ENCODE measurements at regions not wholly inside any gene's neighbourhood (a gene's known extent, or its start where the extent isn't known, plus 50 kb on each side); places are given as distances from the start of the nearest gene placed in this dataset.
"Not testable (repeated sequence)": the region's sequence is repeated elsewhere in the genome, so short reads cannot be mapped to it uniquely, and the experiment has no call there.

GRCh38 chrY:19042984-19043442 is 269.5 kb upstream of the HSFY2 start:
- no peak for DNase-seq

DNA sequence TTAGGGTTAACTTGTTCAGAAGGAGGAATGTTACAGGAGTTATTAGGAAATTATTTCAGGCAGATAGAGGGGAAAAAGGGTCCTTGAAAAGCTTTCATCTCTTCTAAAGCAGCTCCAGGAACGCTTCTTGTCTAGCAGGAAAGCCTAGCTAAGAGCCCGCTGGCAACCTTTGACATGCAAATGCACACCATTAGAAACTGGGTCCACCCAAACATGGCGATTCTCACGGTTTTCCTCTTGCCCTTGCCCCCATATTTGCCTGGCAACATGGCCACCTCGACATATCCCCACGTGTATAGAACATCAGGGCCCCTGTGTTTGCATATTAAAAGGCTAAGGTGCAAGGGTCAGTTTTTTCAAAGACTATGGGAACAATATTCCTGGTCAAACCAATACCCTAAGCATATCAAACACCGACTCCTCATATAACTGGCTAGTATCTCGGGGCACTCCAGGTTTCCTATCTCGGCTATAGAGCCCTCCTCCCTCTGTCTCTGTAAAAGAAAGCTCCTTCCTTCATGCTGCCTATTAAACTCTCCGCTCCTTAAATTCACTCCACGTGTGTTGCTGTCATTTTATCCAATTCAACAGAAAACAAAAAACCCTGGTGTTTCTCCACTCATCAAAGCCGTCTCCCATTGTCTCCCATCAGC is 268.9 kb upstream of the HSFY2 start:
- no peak for DNase-seq

DNA sequence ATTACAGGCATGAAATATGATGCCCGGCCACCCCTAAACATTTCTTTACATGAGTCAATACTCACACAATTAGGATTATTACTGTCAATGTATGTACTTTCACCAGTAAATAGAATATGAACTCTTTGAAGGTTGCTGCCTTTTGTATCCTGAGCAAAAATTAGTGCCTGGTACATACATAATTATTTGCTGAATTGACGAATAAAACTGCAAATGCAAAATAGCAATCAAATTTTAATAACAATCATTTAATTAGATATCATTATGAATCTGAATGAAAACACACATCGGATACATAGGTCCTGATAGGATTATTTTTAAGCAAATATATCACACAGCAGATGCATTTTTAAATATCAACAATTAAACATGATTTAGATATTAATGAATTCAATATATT is 253.1 kb upstream of the HSFY2 start:
- no peak for DNase-seq

- DNase-seq = no peak
Measured at GRCh38 chrY:19023934-19024333, 250.4 kb upstream of the HSFY2 start.

DNA sequence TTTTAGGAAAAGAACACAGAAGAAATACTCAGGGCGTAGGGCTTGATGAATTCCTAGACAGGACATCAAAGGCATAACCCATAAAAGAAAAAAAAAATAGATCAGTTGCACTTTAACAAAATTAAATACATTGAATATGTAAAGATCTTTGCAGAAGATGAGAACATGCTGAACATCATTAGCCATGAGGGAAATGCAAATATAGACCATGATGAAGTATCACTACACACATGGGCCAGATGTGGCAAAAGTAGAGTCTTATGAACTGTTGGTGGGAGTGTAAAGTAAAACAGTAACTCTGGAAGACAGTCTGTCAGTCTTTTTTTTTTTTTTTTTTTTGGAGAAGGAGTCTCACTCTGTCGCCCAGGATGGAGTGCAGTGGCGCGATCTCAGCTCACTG is 246.7 kb upstream of the HSFY2 start:
- no peak for DNase-seq

GRCh38 chrY:19016990-19017389 is 243.5 kb upstream of the HSFY2 start:
- DNase-seq = no peak

GRCh38 chrY:19015854-19016253 is 242.3 kb upstream of the HSFY2 start:
- no peak for DNase-seq

GRCh38 chrY:19015213-19015612 is 241.7 kb upstream of the HSFY2 start:
- DNase-seq = no peak

GRCh38 chrY:19012985-19013384 is 239.4 kb upstream of the HSFY2 start:
- DNase-seq = no peak

GRCh38 chrY:19011605-19012090 is 238.1 kb upstream of the HSFY2 start:
- DNase-seq = no peak

- DNase-seq = no peak
Measured at GRCh38 chrY:19006234-19006633, 232.7 kb upstream of the HSFY2 start.

- DNase-seq = no peak
Measured at GRCh38 chrY:19005579-19005978, 232.0 kb upstream of the HSFY2 start.

DNA sequence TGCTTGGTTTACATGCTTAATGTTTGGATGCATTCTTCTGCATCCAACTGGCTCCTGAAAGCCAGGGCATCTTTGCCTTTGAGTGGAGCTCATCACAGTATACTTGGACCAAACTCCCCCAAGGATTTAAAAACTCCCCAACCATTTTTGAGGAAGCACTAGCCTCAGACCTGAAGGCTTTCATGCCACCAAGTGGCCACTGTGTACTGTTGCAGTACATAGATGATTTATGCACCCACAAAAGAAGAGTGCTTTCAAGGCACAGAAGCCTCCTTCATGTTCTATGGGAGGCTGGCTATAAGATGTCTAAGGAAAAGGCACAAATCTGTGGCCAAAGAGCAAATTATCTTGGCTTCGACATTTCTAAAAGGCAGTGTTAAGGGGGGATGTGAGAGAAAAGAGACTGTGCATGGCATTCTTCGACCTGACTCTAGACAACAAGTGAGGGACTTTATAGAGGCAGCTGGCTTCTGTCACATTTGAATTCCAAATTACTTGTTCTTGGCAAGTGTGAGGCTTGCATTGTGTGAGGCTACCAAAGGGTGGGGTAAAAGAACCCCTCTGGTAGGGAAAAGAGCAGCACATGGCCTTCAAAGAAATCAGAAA is 224.2 kb upstream of the HSFY2 start:
- DNase-seq = peak; percentile 1

GRCh38 chrY:18993480-18993879 is 219.9 kb upstream of the HSFY2 start:
- no peak for DNase-seq

- DNase-seq = not testable (repeated sequence)
Measured at GRCh38 chrY:18992684-18993083, 219.1 kb upstream of the HSFY2 start.

- peak; percentile 18 for DNase-seq
Measured at GRCh38 chrY:18989356-18989755, 215.8 kb upstream of the HSFY2 start.

- DNase-seq = no peak
Measured at GRCh38 chrY:18966001-18966400, 192.5 kb upstream of the HSFY2 start.

- peak; percentile 68 for DNase-seq
Measured at GRCh38 chrY:18958846-18959245, 185.3 kb upstream of the HSFY2 start.

GRCh38 chrY:18951657-18952435 is 178.3 kb upstream of the HSFY2 start:
- no peak for DNase-seq

DNA sequence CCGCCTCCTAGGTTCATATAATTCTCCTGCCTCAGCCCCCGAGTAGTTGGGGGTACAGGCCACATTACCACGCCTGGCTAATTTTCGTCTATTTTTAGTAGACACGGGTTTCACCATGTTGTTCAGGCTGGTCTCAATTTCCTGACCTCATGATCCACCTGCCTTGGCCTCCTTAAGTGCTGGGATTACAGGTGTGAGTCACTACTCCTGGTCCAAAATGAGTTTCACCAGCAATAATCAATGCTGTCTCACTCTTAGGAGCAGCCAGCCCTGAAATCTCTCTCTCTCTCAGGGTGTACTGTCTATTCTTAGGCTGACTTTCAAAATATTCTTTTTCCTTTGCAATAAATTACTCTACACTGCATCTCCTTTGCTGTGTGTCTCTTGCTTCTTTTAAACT is 177.5 kb upstream of the HSFY2 start:
- DNase-seq = no peak

- DNase-seq = no peak
Measured at GRCh38 chrY:18936831-18937230, 163.3 kb upstream of the HSFY2 start.

DNA sequence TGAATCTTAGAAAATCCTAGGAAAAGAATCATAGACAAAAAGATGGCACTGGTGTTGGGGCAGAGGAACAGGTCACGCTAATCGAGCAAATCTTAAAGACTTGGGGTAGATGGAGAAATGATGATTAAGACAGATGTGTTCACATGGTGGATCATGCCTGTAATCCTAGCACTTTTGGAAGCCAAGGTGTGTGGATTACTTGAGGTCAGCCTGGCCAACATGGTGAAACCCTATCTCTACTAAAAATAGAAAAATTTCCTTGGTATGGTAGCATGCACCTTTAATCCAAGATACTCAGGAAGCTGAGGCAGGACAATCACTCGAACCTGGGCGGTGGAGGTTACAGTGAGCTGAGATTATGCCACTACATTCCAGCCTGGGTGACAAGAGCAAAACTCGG is 145.7 kb upstream of the HSFY2 start:
- DNase-seq = no peak

GRCh38 chrY:18912846-18913245 is 139.3 kb upstream of the HSFY2 start:
- no peak for DNase-seq

GRCh38 chrY:18909846-18910245 is 136.3 kb upstream of the HSFY2 start:
- peak; percentile 80 for DNase-seq

Measured in fibroblast of skin of back (primary cell).